NT2/D1 (cell line): ENCODE measurements at regions not wholly inside any gene's neighbourhood (a gene's known extent, or its start where the extent isn't known, plus 50 kb on each side); places are given as distances from the start of the nearest gene placed in this dataset.
"Not testable (repeated sequence)": the region's sequence is repeated elsewhere in the genome, so short reads cannot be mapped to it uniquely, and the experiment has no call there.

ENCODE experiments used
- DNase-seq: peaks from one replicate; pipeline ENCODE4 v3.0.0-alpha.2; 2011; ENCODE audit warnings: low read depth, low spot score
- H3K27me3 ChIP-seq: 2 replicates; pipeline ENCODE4 v1.6.0; 2011; ENCODE audit warnings: mild to moderate bottlenecking; ENCODE audit not compliant: insufficient read length, insufficient read depth
- H3K36me3 ChIP-seq: 2 replicates; pipeline ENCODE4 v1.6.1; 2011; ENCODE audit warnings: mild to moderate bottlenecking, low read length, mixed read lengths; ENCODE audit not compliant: insufficient read depth, insufficient read length
- H3K4me1 ChIP-seq: 2 replicates; pipeline ENCODE4 v1.5.1; 2011; ENCODE audit not compliant: insufficient read depth, insufficient read length
- H3K4me3 ChIP-seq: 2 replicates; pipeline ENCODE4 v1.5.1; 2011; ENCODE audit warnings: low read depth; ENCODE audit not compliant: insufficient read length
- H3K9ac ChIP-seq: 2 replicates; pipeline ENCODE4 v1.6.0; 2011; ENCODE audit warnings: low read depth; ENCODE audit not compliant: insufficient read length
- H3K9me3 ChIP-seq: 2 replicates; pipeline ENCODE4 v1.5.1; 2011; ENCODE audit warnings: mild to moderate bottlenecking, low read length; ENCODE audit not compliant: insufficient read depth
- SUZ12 ChIP-seq: IDR thresholded peaks from 2 replicates; pipeline ENCODE4 v1.6.1; 2011; ENCODE audit not compliant: insufficient read length, insufficient read depth; ENCODE audit errors: extremely low read depth
- YY1 ChIP-seq: IDR thresholded peaks from 2 replicates; pipeline ENCODE4 v1.6.1; 2011; ENCODE audit not compliant: insufficient read length, insufficient read depth
- ZNF274 ChIP-seq: IDR thresholded peaks from 2 replicates; pipeline ENCODE4 v1.6.1; 2011; ENCODE audit warnings: mild to moderate bottlenecking, low read depth, low read length

DNA sequence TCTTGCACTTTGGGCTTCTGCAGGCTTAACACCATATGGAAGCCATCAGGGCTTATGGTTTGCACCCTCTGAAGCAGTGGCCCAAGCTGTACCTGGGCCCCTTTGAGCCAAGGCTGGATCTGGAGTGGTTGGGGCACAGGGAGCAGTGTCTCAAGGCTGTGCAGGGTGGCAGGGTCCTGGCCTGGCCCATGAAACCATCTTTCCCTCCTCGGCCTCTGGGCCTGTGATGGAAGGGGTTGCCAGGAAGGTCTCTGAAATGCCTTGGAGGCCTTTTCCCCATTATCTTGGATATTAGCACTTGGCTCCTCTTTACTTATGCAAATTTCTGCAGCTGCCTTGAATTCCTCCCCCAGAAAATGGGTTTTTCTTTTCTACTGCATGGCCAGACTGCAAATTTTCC, 134.7 kb upstream of the USP9X start:
- DNase-seq, result peak; percentile 74
- peak overlapping the region; percentile 21 for H3K9ac ChIP-seq
- peaks cover 12% of the 10 kb centered on the region; the same call in 1 of the 2 replicates for H3K9me3 ChIP-seq
- H3K4me3 ChIP-seq, result no peak overlapping the region
- no peaks in the 10 kb centered on the region for H3K36me3 ChIP-seq
- no peaks in the 10 kb centered on the region for H3K27me3 ChIP-seq
- TF ChIP-seq ZNF274 (no peak), YY1 (no peak), SUZ12 (no peak)
- H3K4me1 ChIP-seq, result peaks cover 3% of the 10 kb centered on the region

DNA sequence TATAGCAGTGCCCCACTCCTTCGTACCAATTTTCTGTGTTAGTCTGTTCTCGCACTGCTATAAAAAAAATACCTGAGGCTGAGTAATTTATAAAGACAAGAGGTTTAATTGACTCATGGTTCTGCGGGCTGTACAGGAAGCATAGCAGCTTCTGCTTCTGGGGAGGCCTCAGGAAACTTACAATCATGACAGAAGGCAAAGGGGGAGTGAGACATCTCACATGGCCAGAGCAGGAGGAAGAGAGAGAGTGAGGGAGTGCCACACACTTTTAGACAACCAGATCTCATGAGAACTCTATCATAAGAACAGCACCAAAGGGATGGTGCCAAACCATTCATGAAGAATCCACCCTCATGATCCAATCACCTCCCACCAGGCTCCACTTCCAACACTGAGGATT, 133.8 kb upstream of the USP9X start:
- H3K9me3 ChIP-seq, result peaks cover 14% of the 10 kb centered on the region; the same call in 1 of the 2 replicates
- not testable (repeated sequence) for H3K4me3 ChIP-seq, H3K9ac ChIP-seq, H3K27me3 ChIP-seq, H3K36me3 ChIP-seq, H3K4me1 ChIP-seq, DNase-seq

DNA sequence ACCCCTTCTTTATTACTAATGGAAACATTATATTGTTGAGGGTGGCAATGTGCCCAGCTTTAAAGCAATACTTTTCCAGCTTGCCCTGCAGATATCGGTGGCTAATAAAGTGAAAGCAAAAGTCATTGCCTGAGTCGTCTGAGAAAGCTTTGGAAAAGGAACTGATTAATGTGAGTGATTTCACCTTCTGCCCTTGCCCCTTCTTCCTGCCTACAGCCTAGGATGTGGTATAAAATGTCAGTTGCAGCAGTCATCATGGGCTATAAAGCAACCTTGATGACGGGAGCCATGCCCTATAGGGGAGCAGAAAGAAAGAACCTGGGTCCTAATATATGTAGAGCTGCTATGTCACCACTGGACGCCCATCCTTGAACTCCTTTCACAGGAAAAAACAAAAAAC, 132.4 kb upstream of the USP9X start:
- no peaks in the 10 kb centered on the region for H3K27me3 ChIP-seq
- H3K36me3 ChIP-seq, result no peaks in the 10 kb centered on the region
- peaks cover 3% of the 10 kb centered on the region for H3K4me1 ChIP-seq
- peaks cover 17% of the 10 kb centered on the region; the same call in 1 of the 2 replicates for H3K9me3 ChIP-seq
- no peak overlapping the region for H3K4me3 ChIP-seq
- TF ChIP-seq ZNF274 (no peak), SUZ12 (no peak), YY1 (no peak)
- no peak for DNase-seq
- no peak overlapping the region for H3K9ac ChIP-seq

DNA sequence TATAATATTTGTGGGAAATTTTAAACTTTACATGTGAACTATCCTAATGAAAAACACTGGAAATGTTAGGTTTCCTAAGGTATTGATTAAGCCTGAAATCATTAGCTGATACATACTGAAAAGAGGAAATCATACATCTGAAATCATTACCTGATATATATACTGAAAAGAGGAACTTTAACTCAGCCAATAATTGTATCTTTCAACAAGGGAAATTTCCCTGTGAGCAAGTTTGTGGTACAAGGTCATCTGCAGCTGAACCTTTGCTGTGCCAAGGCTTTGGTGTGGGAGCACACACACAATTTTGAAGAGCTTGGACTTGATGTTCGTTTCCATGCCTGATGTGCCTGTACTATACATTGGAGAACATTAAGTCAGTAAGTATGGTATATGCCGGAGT, 131.9 kb upstream of the USP9X start:
- H3K36me3 ChIP-seq, result no peaks in the 10 kb centered on the region
- DNase-seq, result no peak
- H3K9ac ChIP-seq, result no peak overlapping the region
- H3K27me3 ChIP-seq, result no peaks in the 10 kb centered on the region
- H3K9me3 ChIP-seq, result peaks cover 15% of the 10 kb centered on the region; the same call in 1 of the 2 replicates
- H3K4me1 ChIP-seq, result peaks cover 3% of the 10 kb centered on the region
- no peak overlapping the region for H3K4me3 ChIP-seq
- TF ChIP-seq YY1, result no peak
- no peak for TF ChIP-seq SUZ12
- no peak for TF ChIP-seq ZNF274

DNA sequence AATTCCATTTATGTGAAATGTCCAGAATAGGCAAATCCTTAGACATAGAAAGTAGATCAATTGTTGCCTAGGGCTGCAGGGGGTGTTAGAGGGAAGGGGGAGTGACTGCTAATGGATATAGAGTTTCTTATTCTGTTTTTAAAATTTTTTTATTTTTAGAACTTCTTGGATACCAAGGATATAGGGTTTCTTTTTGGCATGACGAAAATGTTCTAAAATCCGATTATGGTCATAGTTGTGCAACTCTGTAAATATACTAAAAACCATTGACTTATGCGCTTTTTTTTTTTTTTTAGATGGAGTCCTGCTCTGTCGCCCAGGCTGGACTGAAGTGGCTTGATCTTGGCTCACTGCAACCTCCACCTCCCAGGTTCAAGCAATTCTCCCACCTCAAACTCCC, 125.2 kb upstream of the USP9X start:
- Histone ChIP-seq H3K36me3 (no peaks in the 10 kb centered on the region), H3K4me1 (no peaks in the 10 kb centered on the region), H3K9me3 (peaks cover 23% of the 10 kb centered on the region), H3K27me3 (no peaks in the 10 kb centered on the region), H3K9ac (no peak overlapping the region), H3K4me3 (no peak overlapping the region)
- no peak for DNase-seq
- TF ChIP-seq ZNF274 (no peak), YY1 (no peak), SUZ12 (no peak)

DNA sequence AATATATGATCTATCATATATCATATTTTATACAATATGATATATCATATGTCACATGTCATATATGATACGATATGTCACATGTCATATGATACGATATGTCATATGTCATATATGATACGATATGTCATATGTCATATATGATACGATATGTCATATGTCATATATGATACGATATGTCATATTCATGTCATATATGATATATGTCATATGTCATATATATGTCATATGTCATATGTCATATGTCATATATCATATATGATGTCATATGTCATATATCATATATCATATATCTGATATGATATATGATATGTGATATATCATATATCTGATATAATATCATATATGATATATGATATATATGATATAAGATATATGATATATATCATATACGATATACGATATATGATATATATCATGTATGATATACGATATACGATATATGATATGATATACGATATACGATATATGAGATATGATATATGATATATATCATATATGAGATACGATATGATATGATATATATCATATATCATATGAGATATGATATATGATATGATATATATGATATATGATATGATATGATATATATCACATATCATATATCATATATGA, 122.3 kb upstream of the USP9X start:
- no peaks in the 10 kb centered on the region for H3K36me3 ChIP-seq
- no peaks in the 10 kb centered on the region for H3K27me3 ChIP-seq
- DNase-seq, result no peak
- H3K9ac ChIP-seq, result no peak overlapping the region
- H3K9me3 ChIP-seq, result peaks cover 18% of the 10 kb centered on the region
- H3K4me1 ChIP-seq, result no peaks in the 10 kb centered on the region
- no peak overlapping the region for H3K4me3 ChIP-seq
- TF ChIP-seq YY1 (no peak), ZNF274 (no peak), SUZ12 (no peak)

DNA sequence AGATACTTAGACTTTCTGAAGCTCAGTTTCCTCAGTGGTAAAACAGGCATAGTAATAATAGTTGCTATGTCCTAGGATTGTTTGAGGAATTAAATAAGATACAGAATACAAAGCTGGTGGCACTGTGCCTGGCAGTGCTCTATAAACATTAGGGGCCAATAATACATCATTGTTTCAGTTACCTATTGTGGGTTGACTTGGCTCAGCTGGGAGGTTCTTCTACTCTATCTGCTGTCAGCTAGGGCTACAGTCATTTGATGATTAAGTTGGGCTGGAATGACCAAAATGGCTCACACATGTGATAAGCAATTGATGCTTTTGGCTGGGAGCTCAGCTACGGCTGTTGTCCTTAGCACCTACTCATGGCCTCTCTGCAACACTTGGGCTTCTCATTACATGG, 121.2 kb upstream of the USP9X start:
- DNase-seq, result no peak
- Histone ChIP-seq H3K27me3 (no peaks in the 10 kb centered on the region), H3K36me3 (no peaks in the 10 kb centered on the region), H3K4me3 (no peak overlapping the region), H3K4me1 (no peaks in the 10 kb centered on the region), H3K9ac (no peak overlapping the region), H3K9me3 (peaks cover 18% of the 10 kb centered on the region)
- TF ChIP-seq SUZ12, result no peak
- no peak for TF ChIP-seq ZNF274
- no peak for TF ChIP-seq YY1
